ENCODE measurements at regions not wholly inside any gene's neighbourhood (a gene's known extent, or its start where the extent isn't known, plus 50 kb on each side); places are given as distances from the start of the nearest gene placed in this dataset.

DNA sequence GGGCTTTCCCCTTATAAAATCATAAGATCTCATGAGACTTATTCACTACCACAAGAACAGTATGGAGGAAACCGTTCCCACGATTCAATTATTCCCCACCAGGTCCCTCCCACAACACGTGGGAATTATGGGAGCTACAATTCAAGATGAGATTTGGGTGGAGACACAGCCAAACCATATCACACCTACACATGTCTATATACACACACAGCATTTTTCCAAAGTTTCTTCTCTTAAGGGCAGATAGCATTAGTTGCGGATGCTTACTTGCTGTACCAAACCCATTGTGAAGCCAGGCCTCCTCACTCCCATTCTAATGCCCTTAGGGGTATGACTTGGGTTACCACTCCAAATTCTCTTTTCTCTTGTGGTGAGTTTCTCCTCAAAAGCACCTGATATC lies 104.1 kb upstream of the RAP1B start:
- TF ChIP-seq, protein P1, sequence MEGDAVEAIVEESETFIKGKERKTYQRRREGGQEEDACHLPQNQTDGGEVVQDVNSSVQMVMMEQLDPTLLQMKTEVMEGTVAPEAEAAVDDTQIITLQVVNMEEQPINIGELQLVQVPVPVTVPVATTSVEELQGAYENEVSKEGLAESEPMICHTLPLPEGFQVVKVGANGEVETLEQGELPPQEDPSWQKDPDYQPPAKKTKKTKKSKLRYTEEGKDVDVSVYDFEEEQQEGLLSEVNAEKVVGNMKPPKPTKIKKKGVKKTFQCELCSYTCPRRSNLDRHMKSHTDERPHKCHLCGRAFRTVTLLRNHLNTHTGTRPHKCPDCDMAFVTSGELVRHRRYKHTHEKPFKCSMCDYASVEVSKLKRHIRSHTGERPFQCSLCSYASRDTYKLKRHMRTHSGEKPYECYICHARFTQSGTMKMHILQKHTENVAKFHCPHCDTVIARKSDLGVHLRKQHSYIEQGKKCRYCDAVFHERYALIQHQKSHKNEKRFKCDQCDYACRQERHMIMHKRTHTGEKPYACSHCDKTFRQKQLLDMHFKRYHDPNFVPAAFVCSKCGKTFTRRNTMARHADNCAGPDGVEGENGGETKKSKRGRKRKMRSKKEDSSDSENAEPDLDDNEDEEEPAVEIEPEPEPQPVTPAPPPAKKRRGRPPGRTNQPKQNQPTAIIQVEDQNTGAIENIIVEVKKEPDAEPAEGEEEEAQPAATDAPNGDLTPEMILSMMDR (IDR thresholded peaks at IDR 0.05; ENCODE audit: insufficient read depth, low read length) = no peak
- TF ChIP-seq POLR2AphosphoS5 (IDR thresholded peaks at IDR 0.05; ENCODE audit: low read depth) = no peak
- no peak for TF ChIP-seq GABPA (IDR thresholded peaks at IDR 0.05; ENCODE audit: low read depth)
